ENCODE measurements at regions not wholly inside any gene's neighbourhood (a gene's known extent, or its start where the extent isn't known, plus 50 kb on each side); places are given as distances from the start of the nearest gene placed in this dataset.

DNA sequence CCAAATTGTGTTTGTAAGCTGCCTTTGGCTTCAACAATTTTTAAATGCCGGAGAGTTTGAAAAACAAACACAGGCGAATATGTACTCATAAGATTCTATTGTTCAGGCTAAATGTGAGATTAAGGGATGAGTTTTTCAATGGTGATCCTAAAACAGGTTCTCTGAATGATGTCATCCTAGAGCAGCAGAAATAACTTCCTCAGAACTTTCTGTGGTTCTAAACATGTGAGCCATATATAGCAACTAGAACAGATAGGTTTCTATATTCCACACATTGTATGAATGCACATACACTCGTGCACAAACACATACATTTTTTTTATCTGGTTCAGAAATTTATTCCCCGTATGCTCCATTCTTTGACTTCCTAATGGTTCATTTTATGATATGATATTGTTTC lies 1352.2 kb downstream of the CDH8 start:
- no peak for DNase-seq
- ChIA-PET CTCF (ENCODE audit: partially characterized antibody) (no interaction called here), POLR2A (ENCODE audit: partially characterized antibody) (no interaction called here)
- intact Hi-C loops (cut with micrococcal nuclease) = no loop called here
- Histone ChIP-seq H3K27ac (ENCODE audit: low read depth, low read length) (no peak overlapping the region), H3K27me3 (ENCODE audit: insufficient read depth, low read length) (no peaks in the 10 kb centered on the region), H3K4me1 (ENCODE audit: insufficient read depth, low read length) (no peaks in the 10 kb centered on the region), H3K36me3 (ENCODE audit: insufficient read depth, low read length) (no peaks in the 10 kb centered on the region), H3K4me3 (ENCODE audit: low read length in 2 of 2) (no peak overlapping the region), H3K9me3 (ENCODE audit: control insufficient read depth in 1 of 2, low read length in 2 of 2) (no peaks in the 10 kb centered on the region)
- no peaks in the 10 kb centered on the region for H3K36me3 Mint-ChIP-seq
- no peaks in the 10 kb centered on the region for H3K4me1 Mint-ChIP-seq
- no peak overlapping the region for H3K27ac Mint-ChIP-seq
- H3K27me3 Mint-ChIP-seq = no peaks in the 10 kb centered on the region
- peaks cover 6 to 51% (median 26%) of the 10 kb centered on the region in 8 donors for H3K9me3 Mint-ChIP-seq
- H3K4me3 Mint-ChIP-seq = no peak overlapping the region

DNA sequence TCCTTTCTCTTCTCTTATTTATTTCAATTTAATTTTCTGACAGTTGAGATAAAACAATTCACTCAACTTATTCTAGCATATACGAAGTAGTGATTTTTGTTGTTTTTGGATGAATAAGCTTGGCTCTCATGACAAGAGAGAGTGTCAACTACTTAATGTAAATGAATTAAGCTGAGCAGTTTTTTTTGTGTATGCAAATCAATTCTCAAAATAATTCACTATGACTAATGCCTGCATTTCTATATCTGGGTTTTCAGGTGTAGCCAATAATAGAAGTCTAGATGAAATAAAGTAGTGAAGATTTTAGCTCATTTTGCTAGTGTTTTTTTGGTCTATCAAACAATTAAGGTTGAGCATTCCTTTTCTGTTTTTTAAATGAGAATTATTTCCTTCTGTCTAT lies 1354.0 kb downstream of the CDH8 start:
- CTCF ChIA-PET (ENCODE audit: partially characterized antibody) = no interaction called here
- H3K4me3 Mint-ChIP-seq = no peak overlapping the region
- DNase-seq = no peak
- no peak overlapping the region for H3K27ac ChIP-seq (ENCODE audit: low read depth, low read length)
- H3K36me3 Mint-ChIP-seq = no peaks in the 10 kb centered on the region
- H3K27me3 ChIP-seq (ENCODE audit: insufficient read depth, low read length) = no peaks in the 10 kb centered on the region
- H3K27ac Mint-ChIP-seq = no peak overlapping the region
- no peak overlapping the region for H3K4me3 ChIP-seq (ENCODE audit: low read length in 2 of 2)
- no peaks in the 10 kb centered on the region for H3K4me1 Mint-ChIP-seq
- no peaks in the 10 kb centered on the region for H3K36me3 ChIP-seq (ENCODE audit: insufficient read depth, low read length)
- intact Hi-C loops (cut with micrococcal nuclease) = no loop called here
- H3K27me3 Mint-ChIP-seq = no peaks in the 10 kb centered on the region
- no peaks in the 10 kb centered on the region for H3K9me3 ChIP-seq (ENCODE audit: control insufficient read depth in 1 of 2, low read length in 2 of 2)
- peaks cover 6 to 36% (median 28%) of the 10 kb centered on the region in 8 donors for H3K9me3 Mint-ChIP-seq
- no peaks in the 10 kb centered on the region for H3K4me1 ChIP-seq (ENCODE audit: insufficient read depth, low read length)
- POLR2A ChIA-PET (ENCODE audit: partially characterized antibody) = no interaction called here

DNA sequence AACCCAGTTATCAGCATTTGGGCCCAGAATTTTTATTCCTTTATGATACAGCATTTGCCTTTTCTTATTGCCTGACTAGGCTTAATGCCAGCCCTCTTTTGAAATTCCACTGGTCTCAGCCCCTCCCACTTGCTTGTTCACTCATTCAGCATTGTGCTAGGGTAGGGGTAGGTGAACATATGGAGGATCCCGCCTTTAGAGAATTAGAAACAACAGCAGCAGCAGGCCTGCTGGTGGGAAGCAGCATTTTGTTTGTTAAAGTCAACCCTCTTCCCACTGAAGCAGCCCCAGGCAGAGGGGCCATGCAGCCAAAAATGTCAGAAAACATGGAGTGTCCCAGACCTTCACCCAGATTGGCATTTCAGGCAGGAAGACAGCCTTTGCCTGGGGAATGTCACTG lies 1355.2 kb downstream of the CDH8 start:
- no peaks in the 10 kb centered on the region for H3K4me1 Mint-ChIP-seq
- no peaks in the 10 kb centered on the region for H3K27me3 Mint-ChIP-seq
- Histone ChIP-seq H3K9me3 (ENCODE audit: control insufficient read depth in 1 of 2, low read length in 2 of 2) (no peaks in the 10 kb centered on the region), H3K4me1 (ENCODE audit: insufficient read depth, low read length) (no peaks in the 10 kb centered on the region), H3K36me3 (ENCODE audit: insufficient read depth, low read length) (no peaks in the 10 kb centered on the region), H3K27me3 (ENCODE audit: insufficient read depth, low read length) (no peaks in the 10 kb centered on the region), H3K27ac (ENCODE audit: low read depth, low read length) (no peak overlapping the region), H3K4me3 (ENCODE audit: low read length in 2 of 2) (no peak overlapping the region)
- no peak for DNase-seq
- H3K27ac Mint-ChIP-seq = no peak overlapping the region
- H3K36me3 Mint-ChIP-seq = no peaks in the 10 kb centered on the region
- POLR2A ChIA-PET (ENCODE audit: partially characterized antibody) = no interaction called here
- no peak overlapping the region for H3K4me3 Mint-ChIP-seq
- CTCF ChIA-PET (ENCODE audit: partially characterized antibody) = no interaction called here
- intact Hi-C loops (cut with micrococcal nuclease) = no loop called here
- peaks cover 2 to 32% (median 21%) of the 10 kb centered on the region in 8 donors for H3K9me3 Mint-ChIP-seq

DNA sequence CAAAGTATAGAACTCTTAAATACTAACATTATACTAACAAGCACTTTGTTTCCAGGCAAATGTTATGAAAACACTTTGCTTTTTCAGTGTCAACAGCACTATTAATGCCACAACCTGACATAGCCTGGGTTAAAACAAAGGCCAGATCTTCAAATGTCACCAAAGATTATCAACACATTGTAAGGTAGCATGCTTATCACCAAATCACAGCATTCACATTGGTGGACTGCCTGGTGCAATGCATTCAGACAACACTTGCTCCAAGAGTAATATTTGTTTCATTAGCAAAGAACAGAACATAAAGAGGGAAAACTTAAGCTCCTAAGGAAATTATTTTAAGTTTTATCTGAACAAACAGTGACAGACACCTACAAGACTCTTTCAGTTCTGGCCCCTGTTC lies 1361.2 kb downstream of the CDH8 start:
- Mint-ChIP-seq H3K27me3 (no peaks in the 10 kb centered on the region), H3K9me3 (peaks cover 4 to 37% (median 25%) of the 10 kb centered on the region in 8 donors), H3K36me3 (no peaks in the 10 kb centered on the region), H3K27ac (no peak overlapping the region), H3K4me3 (no peak overlapping the region), H3K4me1 (no peaks in the 10 kb centered on the region)
- POLR2A ChIA-PET (ENCODE audit: partially characterized antibody) = no interaction called here
- Histone ChIP-seq H3K4me1 (ENCODE audit: insufficient read depth, low read length) (no peaks in the 10 kb centered on the region), H3K9me3 (ENCODE audit: control insufficient read depth in 1 of 2, low read length in 2 of 2) (no peaks in the 10 kb centered on the region), H3K27me3 (ENCODE audit: insufficient read depth, low read length) (no peaks in the 10 kb centered on the region), H3K27ac (ENCODE audit: low read depth, low read length) (no peak overlapping the region), H3K36me3 (ENCODE audit: insufficient read depth, low read length) (no peaks in the 10 kb centered on the region), H3K4me3 (ENCODE audit: low read length in 2 of 2) (no peak overlapping the region)
- intact Hi-C loops (cut with micrococcal nuclease) = no loop called here
- CTCF ChIA-PET (ENCODE audit: partially characterized antibody) = no interaction called here
- no peak for DNase-seq

DNA sequence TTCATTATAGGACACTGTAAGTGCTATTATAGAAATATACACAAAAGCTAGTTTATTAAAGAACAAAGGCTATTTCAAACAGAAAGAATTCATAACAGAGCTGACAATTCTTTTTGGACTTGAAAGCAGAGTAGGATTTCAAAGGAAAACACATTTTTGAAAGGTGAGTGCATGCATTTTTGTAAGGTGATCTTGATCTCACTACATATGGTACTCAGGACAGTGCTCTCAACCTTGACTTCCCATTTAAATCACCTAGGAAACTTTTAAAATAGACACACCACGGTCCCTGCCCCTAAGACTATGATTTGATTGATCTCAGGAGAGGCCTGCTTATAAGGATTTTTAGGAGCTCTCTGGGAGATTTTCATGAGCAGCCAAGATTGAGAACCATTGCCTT lies 1362.0 kb downstream of the CDH8 start:
- intact Hi-C loops (cut with micrococcal nuclease) = no loop called here
- Mint-ChIP-seq H3K9me3 (peaks cover 4 to 38% (median 24%) of the 10 kb centered on the region in 8 donors), H3K36me3 (no peaks in the 10 kb centered on the region), H3K4me3 (no peak overlapping the region), H3K27me3 (no peaks in the 10 kb centered on the region), H3K4me1 (no peaks in the 10 kb centered on the region), H3K27ac (no peak overlapping the region)
- POLR2A ChIA-PET (ENCODE audit: partially characterized antibody) = no interaction called here
- CTCF ChIA-PET (ENCODE audit: partially characterized antibody) = no interaction called here
- Histone ChIP-seq H3K27me3 (ENCODE audit: insufficient read depth, low read length) (no peaks in the 10 kb centered on the region), H3K27ac (ENCODE audit: low read depth, low read length) (no peak overlapping the region), H3K4me1 (ENCODE audit: insufficient read depth, low read length) (no peaks in the 10 kb centered on the region), H3K9me3 (ENCODE audit: control insufficient read depth in 1 of 2, low read length in 2 of 2) (no peaks in the 10 kb centered on the region), H3K36me3 (ENCODE audit: insufficient read depth, low read length) (no peaks in the 10 kb centered on the region), H3K4me3 (ENCODE audit: low read length in 2 of 2) (no peak overlapping the region)
- no peak for DNase-seq

DNA sequence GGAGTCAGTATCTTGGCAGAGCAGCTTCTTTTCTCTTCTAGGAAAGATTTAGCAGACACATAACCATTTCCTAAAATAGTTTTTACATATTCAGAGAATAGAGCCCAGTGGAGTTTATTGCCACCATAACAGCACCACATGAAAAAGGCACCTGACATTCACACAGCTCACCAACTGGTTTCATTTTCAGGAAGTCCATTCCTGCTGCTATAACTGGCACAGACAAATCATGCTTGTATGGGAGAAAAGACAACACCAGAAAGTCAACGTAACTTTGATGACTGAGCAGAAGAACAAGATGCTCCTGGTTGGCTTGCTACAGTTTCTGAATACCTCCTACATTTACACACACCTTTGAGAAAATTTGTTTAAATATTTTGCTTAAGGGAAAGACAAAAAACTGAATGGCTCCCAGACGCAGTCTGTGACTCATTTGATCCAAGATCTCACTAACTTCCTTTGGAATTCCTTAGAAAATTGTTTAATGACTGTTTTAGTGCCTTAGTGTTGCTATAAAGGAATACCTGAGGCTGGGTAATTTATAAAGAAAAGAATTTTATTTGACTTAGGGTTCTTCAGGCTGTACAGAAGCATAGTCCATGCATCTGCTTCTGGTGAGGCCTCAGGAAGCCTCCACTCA lies 1380.6 kb downstream of the CDH8 start:
- Histone ChIP-seq H3K4me3 (ENCODE audit: low read length in 2 of 2) (no peak overlapping the region), H3K27me3 (ENCODE audit: insufficient read depth, low read length) (no peaks in the 10 kb centered on the region), H3K4me1 (ENCODE audit: insufficient read depth, low read length) (no peaks in the 10 kb centered on the region), H3K36me3 (ENCODE audit: insufficient read depth, low read length) (no peaks in the 10 kb centered on the region), H3K9me3 (ENCODE audit: control insufficient read depth in 1 of 2, low read length in 2 of 2) (no peaks in the 10 kb centered on the region), H3K27ac (ENCODE audit: low read depth, low read length) (no peak overlapping the region)
- POLR2A ChIA-PET (ENCODE audit: partially characterized antibody) = no interaction called here
- H3K4me1 Mint-ChIP-seq = no peaks in the 10 kb centered on the region
- H3K36me3 Mint-ChIP-seq = no peaks in the 10 kb centered on the region
- no peak for DNase-seq
- H3K27ac Mint-ChIP-seq = no peak overlapping the region
- H3K9me3 Mint-ChIP-seq = peaks cover 0 to 30% (median 17%) of the 10 kb centered on the region in 8 donors
- intact Hi-C loops (cut with micrococcal nuclease) = no loop called here
- H3K4me3 Mint-ChIP-seq = no peak overlapping the region
- H3K27me3 Mint-ChIP-seq = no peaks in the 10 kb centered on the region
- CTCF ChIA-PET (ENCODE audit: partially characterized antibody) = no interaction called here

DNA sequence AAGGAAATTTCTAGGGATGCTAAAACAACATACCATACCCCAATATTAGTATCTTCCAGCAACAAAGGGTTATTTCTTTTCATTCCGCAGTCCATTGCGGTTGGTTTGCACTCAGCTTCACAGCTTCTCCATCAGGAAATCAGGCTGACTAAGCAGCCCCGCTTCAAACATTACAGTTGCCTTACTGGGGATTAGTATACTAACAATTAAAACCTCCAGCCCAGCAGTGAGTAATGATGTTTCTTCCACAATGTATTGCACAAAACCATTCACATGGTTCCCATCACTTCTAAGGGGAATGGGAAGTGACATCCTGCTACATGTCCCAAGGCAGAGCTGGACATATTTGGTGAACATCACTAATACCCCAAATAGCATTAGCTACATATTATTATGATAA lies 1384.9 kb downstream of the CDH8 start:
- H3K4me1 ChIP-seq (ENCODE audit: insufficient read depth, low read length) = no peaks in the 10 kb centered on the region
- H3K4me3 ChIP-seq (ENCODE audit: low read length in 2 of 2) = no peak overlapping the region
- H3K27me3 ChIP-seq (ENCODE audit: insufficient read depth, low read length) = no peaks in the 10 kb centered on the region
- intact Hi-C loops (cut with micrococcal nuclease) = no loop called here
- H3K27ac Mint-ChIP-seq = no peak overlapping the region
- H3K4me3 Mint-ChIP-seq = no peak overlapping the region
- H3K36me3 ChIP-seq (ENCODE audit: insufficient read depth, low read length) = no peaks in the 10 kb centered on the region
- H3K9me3 Mint-ChIP-seq = peaks cover 2 to 22% (median 12%) of the 10 kb centered on the region in 8 donors
- ChIA-PET CTCF (ENCODE audit: partially characterized antibody) (no interaction called here), POLR2A (ENCODE audit: partially characterized antibody) (no interaction called here)
- no peaks in the 10 kb centered on the region for H3K9me3 ChIP-seq (ENCODE audit: control insufficient read depth in 1 of 2, low read length in 2 of 2)
- H3K27ac ChIP-seq (ENCODE audit: low read depth, low read length) = no peak overlapping the region
- H3K27me3 Mint-ChIP-seq = no peaks in the 10 kb centered on the region
- no peak for DNase-seq
- no peaks in the 10 kb centered on the region for H3K4me1 Mint-ChIP-seq
- H3K36me3 Mint-ChIP-seq = no peaks in the 10 kb centered on the region

DNA sequence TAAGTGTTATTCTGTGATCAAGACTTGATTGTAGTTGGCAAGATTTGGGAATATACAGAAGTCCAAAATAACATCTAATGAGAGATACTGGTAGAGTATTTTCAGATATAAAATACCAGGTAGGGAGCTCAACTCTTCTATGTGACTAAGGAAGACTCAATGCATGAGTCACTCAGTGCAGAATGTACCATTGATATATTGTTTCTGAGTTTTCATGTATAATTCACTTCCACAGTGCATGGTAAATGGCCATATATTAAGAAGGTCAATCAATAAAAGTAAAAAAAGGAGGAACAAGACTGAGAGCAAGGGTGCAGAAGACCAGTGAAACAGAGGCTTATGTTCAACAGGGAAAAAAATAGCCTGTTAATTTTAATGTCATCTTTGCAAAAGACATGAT lies 1387.9 kb downstream of the CDH8 start:
- peaks cover 2 to 33% (median 14%) of the 10 kb centered on the region in 8 donors for H3K9me3 Mint-ChIP-seq
- no peak overlapping the region for H3K27ac ChIP-seq (ENCODE audit: low read depth, low read length)
- no peaks in the 10 kb centered on the region for H3K36me3 ChIP-seq (ENCODE audit: insufficient read depth, low read length)
- ChIA-PET CTCF (ENCODE audit: partially characterized antibody) (no interaction called here), POLR2A (ENCODE audit: partially characterized antibody) (no interaction called here)
- no peaks in the 10 kb centered on the region for H3K27me3 Mint-ChIP-seq
- no peaks in the 10 kb centered on the region for H3K4me1 Mint-ChIP-seq
- no peak overlapping the region for H3K4me3 Mint-ChIP-seq
- no peaks in the 10 kb centered on the region for H3K9me3 ChIP-seq (ENCODE audit: control insufficient read depth in 1 of 2, low read length in 2 of 2)
- no peaks in the 10 kb centered on the region for H3K4me1 ChIP-seq (ENCODE audit: insufficient read depth, low read length)
- H3K27ac Mint-ChIP-seq = no peak overlapping the region
- intact Hi-C loops (cut with micrococcal nuclease) = no loop called here
- H3K27me3 ChIP-seq (ENCODE audit: insufficient read depth, low read length) = no peaks in the 10 kb centered on the region
- no peaks in the 10 kb centered on the region for H3K36me3 Mint-ChIP-seq
- H3K4me3 ChIP-seq (ENCODE audit: low read length in 2 of 2) = no peak overlapping the region
- DNase-seq = no peak

Data from CD4-positive, alpha-beta memory T cell (primary cell).